GM18520 (cell line): ENCODE measurements at regions not wholly inside any gene's neighbourhood (a gene's known extent, or its start where the extent isn't known, plus 50 kb on each side); places are given as distances from the start of the nearest gene placed in this dataset.

Experiments
- ATAC-seq: cut with Tn5 transposase; IDR thresholded peaks from one replicate; pipeline ENCODE4 v1.9.1; 2021; ENCODE audit not compliant: unreplicated experiment

DNA sequence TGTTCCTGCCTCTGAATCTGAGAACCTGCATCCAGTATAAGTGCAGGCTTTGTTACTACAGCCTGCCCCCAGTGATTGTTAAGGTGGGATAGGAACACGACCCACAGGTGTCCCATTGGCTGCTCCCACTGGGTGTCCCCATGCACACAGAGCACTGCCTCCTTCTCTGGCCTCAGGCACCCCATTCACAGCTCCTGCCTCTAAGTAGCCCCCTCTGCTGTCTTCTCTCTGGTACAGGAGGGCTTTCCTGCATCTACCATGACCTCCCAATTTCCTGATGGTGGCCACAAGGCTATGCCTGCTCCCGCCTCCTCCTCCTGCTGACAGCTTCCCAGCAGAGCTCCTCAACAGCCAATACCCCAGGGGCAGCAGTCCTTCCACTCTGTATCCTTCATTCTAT is 238.6 kb upstream of the TMC3 start:
- ATAC-seq: no peak

DNA sequence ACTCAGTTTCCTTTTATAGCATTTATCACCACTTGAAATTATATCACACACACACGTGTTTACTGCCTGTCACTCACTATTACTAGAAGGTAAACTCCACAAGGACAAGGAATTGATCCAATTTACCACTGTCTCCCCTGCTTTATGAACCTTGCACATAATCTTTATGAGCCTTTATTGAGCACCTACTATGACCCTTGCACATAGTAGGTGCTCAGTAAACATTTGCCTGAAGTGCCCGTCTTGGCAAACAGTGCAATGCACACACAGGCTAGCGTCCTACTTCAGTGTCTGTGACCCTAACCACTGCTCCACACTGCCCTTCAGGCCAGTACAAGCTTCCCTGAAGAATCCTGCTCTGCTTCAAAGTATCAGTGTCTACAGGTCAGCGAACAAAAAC is 237.7 kb upstream of the TMC3 start:
- no peak for ATAC-seq

DNA sequence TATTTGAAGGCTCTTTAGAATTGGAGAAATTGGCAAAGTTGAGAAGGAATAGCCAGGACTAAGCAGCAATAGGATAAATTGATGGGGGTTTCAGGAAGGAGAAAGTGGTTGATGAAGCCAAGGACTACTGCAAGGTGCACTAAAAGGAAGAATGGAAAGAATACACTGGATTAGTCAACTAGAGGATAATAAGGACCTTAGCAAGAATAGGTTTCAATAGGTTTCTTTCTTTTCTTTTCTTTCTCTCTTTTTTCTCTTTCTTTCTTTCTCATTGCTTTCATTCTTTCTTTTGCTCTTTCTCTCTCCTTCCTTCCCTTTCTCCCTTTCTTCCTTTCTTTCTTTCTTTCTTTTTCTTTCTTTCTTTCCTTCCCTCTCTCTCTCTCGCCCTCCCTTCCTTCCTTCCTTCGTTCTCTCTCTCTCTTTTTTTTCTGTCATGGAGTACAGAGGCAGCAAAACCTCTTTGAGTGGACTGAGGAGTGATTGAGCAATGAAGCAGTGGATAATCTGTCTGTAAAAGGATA is 234.4 kb upstream of the TMC3 start:
- ATAC-seq: no peak

DNA sequence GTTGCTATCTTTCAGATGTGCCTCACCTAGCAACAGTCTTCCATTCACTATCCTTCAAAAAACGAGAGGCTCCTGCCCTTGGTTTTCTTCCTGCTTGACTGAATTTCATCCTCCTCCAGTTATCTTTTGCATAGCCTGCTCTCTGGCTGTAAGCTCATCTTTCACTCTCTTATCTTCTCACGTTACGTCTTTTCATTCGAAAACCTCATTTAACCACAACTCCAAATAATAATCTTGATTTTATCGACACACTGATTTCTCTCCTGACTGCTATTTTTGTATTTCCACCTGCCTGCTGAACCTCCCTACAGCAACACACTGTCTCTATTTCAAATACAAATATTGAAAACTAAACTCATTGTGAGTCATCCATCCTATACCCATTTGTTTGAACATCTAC is 230.7 kb upstream of the TMC3 start:
- ATAC-seq: no peak

- ATAC-seq: no peak
These were observed 222.3 kb upstream of the TMC3 start for GRCh38 chr15:81596159-81596865.

GRCh38 chr15:81595752-81596151 is 221.7 kb upstream of the TMC3 start:
- no peak for ATAC-seq

DNA sequence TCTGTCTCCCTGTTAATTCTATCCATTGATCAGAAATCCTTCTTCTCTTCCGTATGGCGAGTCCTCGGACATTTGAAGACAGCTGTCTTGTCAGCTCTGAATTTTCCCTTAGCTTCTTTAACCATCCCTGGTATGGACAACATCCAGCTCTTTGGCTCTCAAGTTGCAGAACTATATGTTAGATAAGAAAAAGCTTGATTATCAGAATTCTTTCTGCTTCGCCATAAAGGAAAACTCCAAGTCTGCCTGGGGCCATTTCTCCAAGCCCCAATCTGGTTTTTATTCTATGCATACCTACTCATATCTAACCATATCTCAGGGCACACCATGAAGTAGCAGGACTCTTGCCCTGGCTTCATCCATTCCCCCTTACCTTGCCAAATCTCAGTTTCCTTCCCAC is 215.7 kb upstream of the TMC3 start:
- no peak for ATAC-seq

- ATAC-seq: no peak
These were observed 201.6 kb upstream of the TMC3 start for GRCh38 chr15:81575436-81576123.

GRCh38 chr15:81573098-81573746 is 199.2 kb upstream of the TMC3 start:
- ATAC-seq: no peak

DNA sequence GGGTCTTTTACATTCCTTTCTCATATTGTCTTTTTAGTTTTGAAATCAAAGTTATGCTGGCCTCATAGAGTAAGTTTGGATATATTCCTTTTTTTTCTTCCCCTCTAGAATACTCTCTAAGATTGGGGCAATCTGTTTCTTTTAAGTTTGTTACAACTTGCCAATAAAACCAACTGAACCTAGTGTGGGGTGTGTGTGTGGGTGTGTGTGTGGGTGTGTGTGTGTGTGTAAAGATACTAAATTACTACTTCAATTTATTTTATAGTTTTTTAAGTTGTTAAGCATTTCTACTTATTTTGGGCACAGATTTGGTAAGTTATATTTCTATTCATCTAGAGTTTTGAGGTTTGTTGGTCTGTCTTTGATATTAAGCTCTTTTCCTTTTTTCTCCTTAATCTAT is 198.2 kb upstream of the TMC3 start:
- no peak for ATAC-seq

DNA sequence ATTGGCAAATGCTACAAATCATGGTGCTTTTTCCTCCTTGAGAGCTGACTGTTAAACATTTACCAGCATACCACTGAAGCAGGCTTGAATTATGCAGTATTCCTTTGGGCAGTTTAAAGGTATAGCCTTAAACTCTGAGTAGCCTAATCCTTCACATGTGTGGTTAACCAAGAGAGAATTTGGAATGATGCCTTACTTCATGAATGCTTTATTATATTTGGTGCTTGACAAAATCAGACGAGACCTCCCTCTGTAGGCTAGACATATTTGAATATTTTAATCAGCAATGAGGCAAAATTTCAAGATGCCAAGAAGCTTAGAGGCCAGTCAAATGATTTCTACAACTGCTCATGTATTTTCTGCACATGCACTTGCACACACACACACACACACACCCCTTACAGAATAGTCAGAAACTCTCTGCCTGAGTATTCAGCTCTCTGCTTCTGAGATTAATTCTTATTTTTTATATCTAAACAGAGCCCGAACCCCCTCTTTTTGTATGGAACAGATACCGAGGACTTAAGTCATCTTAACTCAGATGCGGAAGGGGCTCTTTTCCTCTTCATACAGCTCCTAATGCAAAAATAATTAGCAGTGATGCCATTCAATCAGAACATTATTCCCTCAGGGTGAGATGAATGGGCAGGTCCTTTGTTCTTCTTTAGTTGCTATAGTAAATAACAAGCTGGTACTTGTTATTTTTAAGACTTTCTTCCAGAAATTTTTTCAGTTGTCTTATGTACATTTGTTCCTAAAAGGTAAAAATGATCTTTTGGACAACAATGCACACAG is 195.5 kb upstream of the TMC3 start:
- ATAC-seq: no peak

DNA sequence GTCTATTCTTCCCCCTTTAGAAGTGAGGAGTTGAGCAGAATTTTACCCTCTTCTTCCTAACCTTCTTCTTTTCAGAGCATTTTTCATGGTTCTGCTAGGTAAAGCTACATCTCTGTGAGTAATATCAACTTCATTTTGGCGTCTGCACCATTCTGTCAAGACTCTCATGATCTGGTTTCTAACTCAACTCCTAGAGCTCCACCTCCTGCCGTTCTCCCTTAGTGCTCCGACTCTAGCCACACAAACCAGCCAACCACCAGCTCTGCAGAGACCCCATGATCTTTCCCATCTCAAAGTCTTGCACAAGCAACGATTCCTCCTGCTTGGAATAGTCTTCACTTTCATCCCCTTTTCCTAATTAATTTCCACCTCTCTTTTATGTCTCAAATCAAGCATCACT is 193.9 kb upstream of the TMC3 start:
- no peak for ATAC-seq

DNA sequence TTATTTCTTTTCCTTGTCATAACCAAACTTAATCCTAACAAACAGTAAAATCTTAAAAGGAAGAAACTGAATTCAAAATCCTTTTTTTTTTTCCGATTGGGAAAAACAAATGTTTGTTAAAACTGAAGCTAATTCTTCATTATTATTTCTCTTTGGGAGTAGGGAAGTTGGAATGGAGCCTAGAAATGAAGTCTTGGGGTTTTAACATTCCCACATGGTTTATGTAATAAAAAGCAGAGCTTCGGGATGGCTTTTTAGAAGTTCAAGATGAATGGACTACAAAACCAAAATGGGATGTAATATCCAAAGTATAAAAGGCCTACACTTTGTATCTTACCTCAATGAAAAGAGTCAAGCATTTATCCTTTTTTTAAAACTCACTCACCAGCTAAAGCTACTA is 189.0 kb upstream of the TMC3 start:
- no peak for ATAC-seq

DNA sequence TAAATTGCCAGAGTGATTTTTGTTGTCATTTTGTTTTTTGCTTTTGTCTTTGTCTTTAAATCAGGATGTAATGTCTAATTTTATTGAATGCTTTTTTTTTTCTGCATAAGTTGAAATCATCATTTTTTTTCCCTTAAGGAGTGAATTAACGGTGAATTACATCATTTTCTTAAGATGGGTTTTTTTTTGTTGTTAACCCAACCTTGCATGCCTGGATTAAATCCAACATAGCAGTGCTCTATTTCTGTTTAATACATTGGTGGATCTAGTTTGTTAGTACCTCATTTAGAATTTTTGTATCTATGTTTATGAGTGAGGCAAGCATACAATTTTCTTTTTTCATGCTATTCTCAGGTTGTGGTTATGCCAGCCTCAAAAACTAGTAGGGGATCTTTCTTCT is 186.4 kb upstream of the TMC3 start:
- no peak for ATAC-seq

GRCh38 chr15:81558056-81558455 is 184.0 kb upstream of the TMC3 start:
- no peak for ATAC-seq

- no peak for ATAC-seq
These were observed 181.3 kb upstream of the TMC3 start for GRCh38 chr15:81555346-81555745.

GRCh38 chr15:81548365-81549130 is 174.5 kb upstream of the TMC3 start:
- no peak for ATAC-seq

DNA sequence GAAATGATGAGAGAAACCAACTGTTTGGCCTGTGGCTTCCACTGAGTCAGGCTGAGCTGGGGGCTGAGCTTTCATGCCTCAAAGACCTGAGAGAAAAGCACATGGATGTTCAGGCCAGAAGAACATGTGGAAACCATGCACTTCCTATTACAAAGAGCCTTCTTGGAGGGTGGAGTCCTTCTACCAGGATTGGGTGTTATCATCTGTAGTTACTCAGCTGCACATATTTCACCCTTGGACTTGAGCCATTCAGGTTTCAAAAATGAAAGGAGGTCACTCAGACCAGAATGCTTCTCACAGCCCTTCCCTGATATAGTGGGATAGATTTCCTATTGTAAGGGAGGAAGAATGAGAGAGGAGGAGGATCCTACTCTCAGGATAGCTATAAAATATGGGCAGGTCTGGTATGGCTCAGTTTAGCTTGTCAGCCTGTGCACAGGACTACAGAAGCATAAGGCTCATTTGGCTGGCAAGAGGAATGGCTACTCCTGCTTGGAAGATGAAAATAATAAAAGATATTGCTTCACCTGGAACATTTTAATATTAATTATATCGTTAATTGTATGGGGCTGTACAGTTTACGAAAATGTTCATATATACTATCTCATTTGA is 173.6 kb upstream of the TMC3 start:
- ATAC-seq: no peak

DNA sequence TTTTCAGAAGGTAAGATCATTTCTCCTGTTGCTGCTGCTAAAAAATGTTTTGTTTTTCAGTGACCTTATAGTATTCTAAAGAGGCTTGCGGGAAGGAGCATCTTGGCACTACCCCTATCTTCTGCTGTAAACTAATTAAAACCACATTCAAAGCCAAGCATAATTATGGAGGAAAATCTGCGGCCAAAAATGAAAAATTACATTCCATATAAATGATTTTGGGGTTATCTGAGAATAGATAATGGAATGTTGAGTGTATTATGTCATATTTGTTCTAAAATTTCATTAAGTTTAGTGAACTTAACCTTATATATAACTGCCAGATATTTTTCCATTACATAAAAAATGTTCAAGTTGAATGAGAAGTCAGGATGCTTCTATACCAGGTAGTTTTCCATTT is 170.4 kb upstream of the TMC3 start:
- ATAC-seq: no peak

GRCh38 chr15:81540909-81541308 is 166.9 kb upstream of the TMC3 start:
- no peak for ATAC-seq
